IMR-90 (cell line): ENCODE measurements at regions not wholly inside any gene's neighbourhood (a gene's known extent, or its start where the extent isn't known, plus 50 kb on each side); places are given as distances from the start of the nearest gene placed in this dataset.

Experiments
- ATAC-seq: fragments of 200-7000 bp; cut with Tn5 transposase; 2 replicates; pipeline ENCODE4 v1.9.1; 2020; ENCODE audit warnings: low read depth, mild to moderate bottlenecking, moderate library complexity
- BruUV-seq: library from RNA; stranded (reverse); fragments of 400-500 nt; replicated peaks from 2 replicates; lab custom pipeline; 2021; lab: Mats Ljungman, UMichigan
- CTCF ChIA-PET: fragments of 300-600 bp; formaldehyde crosslinking; extraction: SDS; loops from one replicate; lab custom pipeline; 2021; ENCODE audit warnings: antibody characterized with exemption; lab: Yijun Ruan, JAX
- POLR2A ChIA-PET: fragments of 300-600 bp; sonication (Branson Sonifier 250); formaldehyde crosslinking; loops from one replicate; lab custom pipeline; 2022; ENCODE audit warnings: antibody characterized with exemption; ENCODE audit not compliant: unreplicated experiment; lab: Charles Lee
- DNase-seq: peaks from one replicate; pipeline ENCODE4 v3.0.0; 2013
- H2AFZ ChIP-seq: replicated peaks from 2 replicates; pipeline ENCODE3; 2013; ENCODE audit warnings: low read length, mild to moderate bottlenecking; ENCODE audit not compliant: poor library complexity
- H2AK5ac ChIP-seq: 2 replicates; pipeline ENCODE4 v1.6.1; 2013; ENCODE audit warnings: low read depth, low read length, inconsistent platforms
- H2AK9ac ChIP-seq: replicated peaks from 2 replicates; pipeline ENCODE3; 2013; ENCODE audit warnings: mild to moderate bottlenecking, low read depth, low read length, moderate library complexity; ENCODE audit not compliant: poor library complexity
- H2BK120ac ChIP-seq: 2 replicates; pipeline ENCODE4 v1.6.1; 2013; ENCODE audit warnings: low read depth, low read length, inconsistent platforms
- H2BK15ac ChIP-seq: 3 replicates; pipeline ENCODE4 v1.6.1; 2013; ENCODE audit warnings: low read depth, low read length, inconsistent platforms
- H2BK20ac ChIP-seq: 2 replicates; pipeline ENCODE4 v1.6.1; 2013; ENCODE audit warnings: low read depth, mild to moderate bottlenecking, inconsistent platforms, low read length, moderate library complexity
- H2BK5ac ChIP-seq: 2 replicates; pipeline ENCODE4 v1.6.1; 2013; ENCODE audit warnings: mild to moderate bottlenecking, low read depth, low read length, inconsistent platforms; ENCODE audit not compliant: poor library complexity, severe bottlenecking
- H3K14ac ChIP-seq: replicated peaks from 2 replicates; pipeline ENCODE4 v1.6.1; 2013; ENCODE audit warnings: low read depth, low read length, inconsistent platforms
- H3K18ac ChIP-seq: 2 replicates; pipeline ENCODE4 v1.6.1; 2013; ENCODE audit warnings: low read depth, low read length, control low read depth
- H3K23ac ChIP-seq: 2 replicates; pipeline ENCODE4 v1.6.1; 2013; ENCODE audit warnings: low read depth, low read length, inconsistent platforms
- H3K27ac ChIP-seq: 2 replicates; pipeline ENCODE4 v1.5.1; 2013; ENCODE audit warnings: mild to moderate bottlenecking, control low read depth, low read length; ENCODE audit not compliant: insufficient read depth
- H3K27me3 ChIP-seq: 2 replicates; pipeline ENCODE4 v1.6.1; 2013; ENCODE audit warnings: low read length; ENCODE audit not compliant: control insufficient read depth, insufficient read depth
- H3K36me3 ChIP-seq: 2 replicates; pipeline ENCODE4 v1.6.1; 2013; ENCODE audit warnings: low read length, mixed read lengths; ENCODE audit not compliant: control insufficient read depth, insufficient read depth
- H3K4ac ChIP-seq: 2 replicates; pipeline ENCODE4 v1.6.1; 2013; ENCODE audit warnings: low read depth, low read length, inconsistent platforms
- H3K4me1 ChIP-seq: 2 replicates; pipeline ENCODE4 v1.6.1; 2013; ENCODE audit warnings: low read length, mixed read lengths; ENCODE audit not compliant: control insufficient read depth, insufficient read depth
- H3K4me2 ChIP-seq: 2 replicates; pipeline ENCODE4 v1.6.1; 2013; ENCODE audit warnings: low read depth, mild to moderate bottlenecking, control low read depth, low read length, moderate library complexity
- H3K4me3 ChIP-seq: 2 replicates; pipeline ENCODE4 v1.5.1; 2013; ENCODE audit warnings: low read depth, mild to moderate bottlenecking, control low read depth, low read length, moderate library complexity; ENCODE audit not compliant: insufficient read depth
- H3K56ac ChIP-seq: 2 replicates; pipeline ENCODE4 v1.6.1; 2013; ENCODE audit warnings: low read length, inconsistent platforms; ENCODE audit not compliant: insufficient read depth; ENCODE audit errors: extremely low read depth
- H3K79me1 ChIP-seq, 2 experiments: 2 replicates each; pipeline ENCODE4 v1.6.1; 2013; ENCODE audit warnings: low read length in 2 of 2, inconsistent platforms in 1 of 2, low read depth in 1 of 2
- H3K9ac ChIP-seq: 2 replicates; pipeline ENCODE4 v1.6.1; 2013; ENCODE audit warnings: low read depth, low read length, control low read depth
- H3K9me1 ChIP-seq: 2 replicates; pipeline ENCODE4 v1.6.1; 2013; ENCODE audit warnings: low read length, inconsistent platforms; ENCODE audit not compliant: insufficient read depth
- H3K9me3 ChIP-seq: 2 replicates; pipeline ENCODE4 v1.6.1; 2013; ENCODE audit warnings: low read length; ENCODE audit not compliant: control insufficient read depth, insufficient read depth
- H4K20me1 ChIP-seq: 2 replicates; pipeline ENCODE4 v1.6.1; 2013; ENCODE audit warnings: low read length, inconsistent platforms; ENCODE audit not compliant: insufficient read depth
- H4K5ac ChIP-seq: 2 replicates; pipeline ENCODE4 v1.6.1; 2013; ENCODE audit warnings: mild to moderate bottlenecking, low read depth, low read length, control low read depth
- H4K8ac ChIP-seq, 2 experiments: 2 replicates each; pipeline ENCODE4 v1.6.1; 2013; ENCODE audit warnings: low read depth in 2 of 2, low read length in 2 of 2, control low read depth in 1 of 2, inconsistent platforms in 1 of 2
- H4K91ac ChIP-seq: 2 replicates; pipeline ENCODE4 v1.6.1; 2013; ENCODE audit warnings: low read depth, low read length, inconsistent platforms; ENCODE audit not compliant: insufficient read depth
- BHLHE40 ChIP-seq: fragments of 150-350 bp; IDR thresholded peaks from 2 replicates; pipeline ENCODE4 v1.6.1; 2016; ENCODE audit warnings: mild to moderate bottlenecking, low read depth, low read length
- CEBPB ChIP-seq: IDR thresholded peaks from 2 replicates; pipeline ENCODE4 v1.6.1; 2012; ENCODE audit warnings: low read depth, low read length, improper control_type of control experiment
- CHD1 ChIP-seq: IDR thresholded peaks from 2 replicates; pipeline ENCODE4 v1.6.1; 2012; ENCODE audit warnings: low read depth, low read length, improper control_type of control experiment
- FOS ChIP-seq: fragments of 150-350 bp; IDR thresholded peaks from 2 replicates; pipeline ENCODE4 v1.6.1; 2016; ENCODE audit warnings: low read depth, low read length
- MAFK ChIP-seq: IDR thresholded peaks from 2 replicates; pipeline ENCODE4 v1.6.1; 2012; ENCODE audit warnings: low read depth, low read length, improper control_type of control experiment
- MAZ ChIP-seq: IDR thresholded peaks from 2 replicates; pipeline ENCODE4 v1.6.1; 2012; ENCODE audit warnings: low read depth, mild to moderate bottlenecking, low read length, improper control_type of control experiment, moderate library complexity, borderline replicate concordance
- NFE2L2 ChIP-seq: fragments of 150-350 bp; IDR thresholded peaks from 2 replicates; pipeline ENCODE4 v1.6.1; 2016; ENCODE audit warnings: low read depth, mild to moderate bottlenecking, low read length
- POLR2A ChIP-seq: IDR thresholded peaks from 2 replicates; pipeline ENCODE4 v1.6.1; 2012; ENCODE audit warnings: mild to moderate bottlenecking, low read depth, low read length
- RAD21 ChIP-seq: IDR thresholded peaks from 2 replicates; pipeline ENCODE4 v1.6.1; 2012; ENCODE audit warnings: low read length, improper control_type of control experiment
- RCOR1 ChIP-seq: IDR thresholded peaks from 2 replicates; pipeline ENCODE4 v1.6.1; 2012; ENCODE audit warnings: mild to moderate bottlenecking, low read length, improper control_type of control experiment; ENCODE audit not compliant: insufficient replicate concordance
- RFX5 ChIP-seq: IDR thresholded peaks from 2 replicates; pipeline ENCODE4 v1.8.0; 2012; ENCODE audit warnings: low read depth, mild to moderate bottlenecking, low read length, moderate library complexity
- SMC3 ChIP-seq: fragments of 150-350 bp; IDR thresholded peaks from 2 replicates; pipeline ENCODE4 v1.6.1; 2016; ENCODE audit warnings: low read depth, mild to moderate bottlenecking, antibody characterized with exemption, low read length, moderate library complexity
- WGBS, 2 experiments: methylation state at CpG; one replicate each; pipeline versions ENCODE4 v1.1.5 to v1.1.7; 2013; ENCODE audit warnings: missing lambda C conversion rate in 2 of 2; ENCODE audit not compliant: insufficient read length in 1 of 2; ENCODE audit errors: extremely low coverage in 2 of 2; 5-methylcytosine and 5-hydroxymethylcytosine counted together
- dilution Hi-C: fragments of 300-500 bp; cut with HindIII; formaldehyde crosslinking; loops from one replicate; pipeline ENCODE4 v1.14.3; 2018; ENCODE audit warnings: low sequenced_read_pairs; ENCODE audit not compliant: unreplicated experiment
- in situ Hi-C: fragments of 300-500 bp; cut with MboI; formaldehyde crosslinking; loops from 3 replicates; pipeline ENCODE4 v1.14.3; 2019; ENCODE audit warnings: low sequenced_read_pairs, inconsistent platforms, mixed read lengths
- intact Hi-C: fragments of 100-400 bp; cut with micrococcal nuclease; formaldehyde crosslinking; loops from 2 replicates; pipeline ENCODE4 v1.10.0; 2022
- TF ChIP-seq, protein P1 (sequence below): fragments of 150-350 bp; IDR thresholded peaks from 2 replicates; pipeline ENCODE4 v1.6.1; 2016; ENCODE audit warnings: low read depth, mild to moderate bottlenecking, low read length, moderate library complexity, borderline replicate concordance
- TF ChIP-seq, protein P2 (sequence below): fragments of 150-350 bp; IDR thresholded peaks from 2 replicates; pipeline ENCODE4 v1.6.1; 2017; ENCODE audit warnings: mild to moderate bottlenecking, antibody characterized with exemption, low read length, low read depth
- TF ChIP-seq, protein P3 (sequence below): conservative IDR thresholded peaks from 2 replicates; pipeline ENCODE4 v1.5.1; 2012; ENCODE audit warnings: mild to moderate bottlenecking, low read depth, low read length, improper control_type of control experiment

DNA sequence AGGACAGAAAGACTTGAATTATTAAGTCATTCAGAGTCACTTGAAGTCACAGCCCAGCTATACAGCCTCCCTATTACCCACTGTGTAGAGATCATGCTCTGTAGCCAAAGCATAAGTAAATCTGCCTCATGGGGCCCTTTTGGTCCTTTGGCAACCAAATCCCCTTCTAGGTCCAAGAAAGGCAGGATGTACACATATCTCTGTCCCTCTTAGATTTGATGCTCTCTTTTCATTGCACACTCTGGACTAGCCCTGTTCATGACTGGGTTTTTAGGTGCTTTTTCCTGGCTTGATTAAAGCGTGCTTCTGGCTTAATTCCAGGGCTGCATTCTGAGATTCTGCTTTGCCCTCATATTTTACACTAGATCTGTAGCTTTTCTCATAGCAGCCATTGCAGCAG is 296.8 kb downstream of the TENT5A start:
- BruUV-seq, result no TSS peak
- Histone ChIP-seq H3K79me1 (no peaks in the 10 kb centered on the region), H3K23ac (no peak overlapping the region)

More for the DNA sequence above, 296.8 kb downstream of the TENT5A start:
- H2BK15ac ChIP-seq, result no peak overlapping the region
- dilution Hi-C loops, result no loop called here
- no peak overlapping the region for H2BK20ac ChIP-seq
- TF ChIP-seq RCOR1, result no peak
- TF ChIP-seq, protein P1, sequence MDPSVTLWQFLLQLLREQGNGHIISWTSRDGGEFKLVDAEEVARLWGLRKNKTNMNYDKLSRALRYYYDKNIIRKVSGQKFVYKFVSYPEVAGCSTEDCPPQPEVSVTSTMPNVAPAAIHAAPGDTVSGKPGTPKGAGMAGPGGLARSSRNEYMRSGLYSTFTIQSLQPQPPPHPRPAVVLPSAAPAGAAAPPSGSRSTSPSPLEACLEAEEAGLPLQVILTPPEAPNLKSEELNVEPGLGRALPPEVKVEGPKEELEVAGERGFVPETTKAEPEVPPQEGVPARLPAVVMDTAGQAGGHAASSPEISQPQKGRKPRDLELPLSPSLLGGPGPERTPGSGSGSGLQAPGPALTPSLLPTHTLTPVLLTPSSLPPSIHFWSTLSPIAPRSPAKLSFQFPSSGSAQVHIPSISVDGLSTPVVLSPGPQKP, result no peak
- no peak for TF ChIP-seq MAFK
- TF ChIP-seq MAZ, result no peak
- TF ChIP-seq, protein P2, sequence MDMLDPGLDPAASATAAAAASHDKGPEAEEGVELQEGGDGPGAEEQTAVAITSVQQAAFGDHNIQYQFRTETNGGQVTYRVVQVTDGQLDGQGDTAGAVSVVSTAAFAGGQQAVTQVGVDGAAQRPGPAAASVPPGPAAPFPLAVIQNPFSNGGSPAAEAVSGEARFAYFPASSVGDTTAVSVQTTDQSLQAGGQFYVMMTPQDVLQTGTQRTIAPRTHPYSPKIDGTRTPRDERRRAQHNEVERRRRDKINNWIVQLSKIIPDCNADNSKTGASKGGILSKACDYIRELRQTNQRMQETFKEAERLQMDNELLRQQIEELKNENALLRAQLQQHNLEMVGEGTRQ, result no peak
- no peak for TF ChIP-seq CHD1
- no peak for TF ChIP-seq FOS
- TF ChIP-seq, protein P3, sequence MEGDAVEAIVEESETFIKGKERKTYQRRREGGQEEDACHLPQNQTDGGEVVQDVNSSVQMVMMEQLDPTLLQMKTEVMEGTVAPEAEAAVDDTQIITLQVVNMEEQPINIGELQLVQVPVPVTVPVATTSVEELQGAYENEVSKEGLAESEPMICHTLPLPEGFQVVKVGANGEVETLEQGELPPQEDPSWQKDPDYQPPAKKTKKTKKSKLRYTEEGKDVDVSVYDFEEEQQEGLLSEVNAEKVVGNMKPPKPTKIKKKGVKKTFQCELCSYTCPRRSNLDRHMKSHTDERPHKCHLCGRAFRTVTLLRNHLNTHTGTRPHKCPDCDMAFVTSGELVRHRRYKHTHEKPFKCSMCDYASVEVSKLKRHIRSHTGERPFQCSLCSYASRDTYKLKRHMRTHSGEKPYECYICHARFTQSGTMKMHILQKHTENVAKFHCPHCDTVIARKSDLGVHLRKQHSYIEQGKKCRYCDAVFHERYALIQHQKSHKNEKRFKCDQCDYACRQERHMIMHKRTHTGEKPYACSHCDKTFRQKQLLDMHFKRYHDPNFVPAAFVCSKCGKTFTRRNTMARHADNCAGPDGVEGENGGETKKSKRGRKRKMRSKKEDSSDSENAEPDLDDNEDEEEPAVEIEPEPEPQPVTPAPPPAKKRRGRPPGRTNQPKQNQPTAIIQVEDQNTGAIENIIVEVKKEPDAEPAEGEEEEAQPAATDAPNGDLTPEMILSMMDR, result no peak
- no peak for TF ChIP-seq RAD21
- no peak for TF ChIP-seq RFX5
- no peak for TF ChIP-seq NFE2L2
- no peak for TF ChIP-seq SMC3
- no peak for TF ChIP-seq POLR2A
- TF ChIP-seq CEBPB, result no peak
- TF ChIP-seq BHLHE40, result no peak
- no peak overlapping the region for H2BK5ac ChIP-seq
- no peaks in the 10 kb centered on the region for H3K27me3 ChIP-seq
- H3K27ac ChIP-seq, result no peak overlapping the region
- no peak overlapping the region for H3K56ac ChIP-seq
- H3K4me3 ChIP-seq, result no peak overlapping the region
- no peak overlapping the region for H2BK120ac ChIP-seq
- ATAC-seq (no peak), DNase-seq (no peak)
- no peak overlapping the region for H4K5ac ChIP-seq
- no peaks in the 10 kb centered on the region for H3K36me3 ChIP-seq
- no peak overlapping the region for H4K91ac ChIP-seq
- H3K9me1 ChIP-seq, result no peaks in the 10 kb centered on the region; the same call in 1 of the 2 replicates
- H2AFZ ChIP-seq, result no peak overlapping the region
- intact Hi-C loops, result no loop called here
- H4K8ac ChIP-seq, result no peak overlapping the region
- no peak overlapping the region for H3K18ac ChIP-seq
- no peak overlapping the region for H2AK9ac ChIP-seq
- WGBS, 2 experiments, result no CpG with 5 or more reads among the region's 1 CpG
- H4K20me1 ChIP-seq, result no peaks in the 10 kb centered on the region
- H2AK5ac ChIP-seq, result no peak overlapping the region
- no peak overlapping the region for H3K14ac ChIP-seq
- CTCF ChIA-PET, result no interaction called here
- H3K4me1 ChIP-seq, result peaks cover 2% of the 10 kb centered on the region
- POLR2A ChIA-PET, result no interaction called here
- in situ Hi-C loops, result no loop called here
- no peak overlapping the region for H3K9ac ChIP-seq
- H3K4ac ChIP-seq, result no peak overlapping the region
- no peaks in the 10 kb centered on the region for H3K9me3 ChIP-seq
- no peak overlapping the region for H3K4me2 ChIP-seq
